Muscle layer of duodenum (tissue), 2 donors: ENCODE measurements at regions not wholly inside any gene's neighbourhood (a gene's known extent, or its start where the extent isn't known, plus 50 kb on each side); places are given as distances from the start of the nearest gene placed in this dataset.

Experiments
- H3K27ac ChIP-seq: one replicate; pipeline ENCODE4 v1.7.0; 2013; ENCODE audit warnings: mild to moderate bottlenecking, low read length
- H3K27me3 ChIP-seq: one replicate; pipeline ENCODE4 v1.7.0; 2013; ENCODE audit warnings: low read depth, mild to moderate bottlenecking, control low read depth, low read length
- H3K36me3 ChIP-seq, 2 donors: one replicate each; pipeline ENCODE4 v1.7.0; 2013; ENCODE audit warnings: low read length in 2 of 2, control low read depth in 1 of 2, mild to moderate bottlenecking in 1 of 2; ENCODE audit not compliant: insufficient read depth in 2 of 2, control insufficient read depth in 1 of 2
- H3K4me1 ChIP-seq, 2 donors: one replicate each; pipeline ENCODE4 v1.7.0; 2013; ENCODE audit warnings: low read length in 2 of 2, mild to moderate bottlenecking in 2 of 2, control low read depth in 1 of 2, moderate library complexity in 1 of 2; ENCODE audit not compliant: insufficient read depth in 2 of 2, control insufficient read depth in 1 of 2
- H3K4me3 ChIP-seq, 2 donors: one replicate each; pipeline ENCODE4 v1.7.0; 2013; ENCODE audit warnings: low read length in 2 of 2, low read depth in 1 of 2, mild to moderate bottlenecking in 1 of 2
- H3K9me3 ChIP-seq, 2 donors: one replicate each; pipeline ENCODE4 v1.7.0; 2013; ENCODE audit warnings: low read length in 2 of 2, control low read depth in 1 of 2, mild to moderate bottlenecking in 1 of 2; ENCODE audit not compliant: control insufficient read depth in 1 of 2
- donor health status: healthy.

DNA sequence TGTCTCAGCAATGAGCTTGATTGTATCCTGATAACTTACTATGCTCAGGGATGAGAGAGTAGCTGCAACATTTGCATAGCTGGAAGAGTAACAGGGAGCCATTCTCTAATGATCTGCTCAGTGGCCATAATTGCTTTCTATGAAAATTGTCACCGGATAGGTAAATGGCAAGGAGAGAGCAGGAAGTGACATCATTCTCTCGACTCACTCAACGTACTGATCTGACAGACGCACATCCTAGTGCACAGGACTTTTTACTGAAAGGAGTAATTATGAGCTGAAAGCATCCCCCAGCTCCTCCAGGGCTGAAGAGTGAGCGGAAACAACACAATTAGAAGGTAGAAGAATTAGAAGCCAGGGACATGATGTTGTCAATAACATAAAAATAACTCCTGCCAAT lies 71.8 kb downstream of the IRX5 start:
- Histone ChIP-seq H3K27ac (no peak overlapping the region), H3K4me3 (no peak overlapping the region), H3K4me1 (no peaks in the 10 kb centered on the region), H3K9me3 (no peaks in the 10 kb centered on the region), H3K36me3 (no peaks in the 10 kb centered on the region), H3K27me3 (peaks cover 4% of the 10 kb centered on the region)

DNA sequence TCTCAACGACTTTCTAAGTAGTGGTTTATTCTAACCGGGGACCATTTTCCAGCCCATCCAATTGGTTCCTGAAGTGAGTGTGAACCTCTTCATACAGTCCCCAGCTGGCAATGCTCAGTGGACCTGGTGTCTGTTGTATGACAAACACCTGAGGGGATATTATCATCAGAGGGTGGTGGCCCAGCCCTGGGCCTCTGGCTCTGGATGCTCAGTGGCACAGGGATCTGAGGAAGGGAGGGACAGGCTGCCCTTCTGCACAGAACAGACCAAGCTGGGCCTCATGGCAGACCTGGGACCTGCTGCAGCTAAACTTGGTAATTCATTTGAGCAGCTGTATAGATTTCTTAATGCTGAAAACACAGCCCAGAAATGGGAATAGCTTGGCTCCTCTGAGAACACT lies 72.6 kb downstream of the IRX5 start:
- no peaks in the 10 kb centered on the region for H3K36me3 ChIP-seq
- H3K27me3 ChIP-seq: no peaks in the 10 kb centered on the region
- no peak overlapping the region for H3K4me3 ChIP-seq
- H3K9me3 ChIP-seq: no peaks in the 10 kb centered on the region
- H3K4me1 ChIP-seq: no peaks in the 10 kb centered on the region
- H3K27ac ChIP-seq: no peak overlapping the region

GRCh38 chr16:55003916-55004315 lies 73.3 kb downstream of the IRX5 start:
- Histone ChIP-seq H3K27me3 (no peaks in the 10 kb centered on the region), H3K36me3 (no peaks in the 10 kb centered on the region), H3K27ac (no peak overlapping the region), H3K4me1 (no peaks in the 10 kb centered on the region), H3K9me3 (no peaks in the 10 kb centered on the region), H3K4me3 (no peak overlapping the region)

DNA sequence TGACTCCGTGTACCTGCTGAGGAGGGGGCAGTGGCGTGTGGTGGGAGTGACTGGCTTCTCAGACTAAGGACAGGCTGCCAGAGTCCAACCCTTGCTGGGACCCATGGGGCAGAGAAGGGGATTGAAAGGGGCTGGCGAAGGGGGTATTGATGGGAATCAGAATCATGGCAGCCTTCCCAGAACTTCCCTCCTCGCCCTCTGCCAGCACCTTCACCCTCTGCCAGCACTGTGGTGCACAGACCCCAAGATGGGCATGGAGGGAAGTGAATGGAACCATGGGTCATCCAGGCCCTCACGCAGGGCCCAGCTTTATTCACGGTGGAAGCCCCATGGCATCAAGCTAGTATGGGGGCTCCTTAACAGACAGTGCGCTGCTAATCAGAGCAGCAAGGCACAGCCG lies 76.8 kb downstream of the IRX5 start:
- no peaks in the 10 kb centered on the region for H3K9me3 ChIP-seq

DNA sequence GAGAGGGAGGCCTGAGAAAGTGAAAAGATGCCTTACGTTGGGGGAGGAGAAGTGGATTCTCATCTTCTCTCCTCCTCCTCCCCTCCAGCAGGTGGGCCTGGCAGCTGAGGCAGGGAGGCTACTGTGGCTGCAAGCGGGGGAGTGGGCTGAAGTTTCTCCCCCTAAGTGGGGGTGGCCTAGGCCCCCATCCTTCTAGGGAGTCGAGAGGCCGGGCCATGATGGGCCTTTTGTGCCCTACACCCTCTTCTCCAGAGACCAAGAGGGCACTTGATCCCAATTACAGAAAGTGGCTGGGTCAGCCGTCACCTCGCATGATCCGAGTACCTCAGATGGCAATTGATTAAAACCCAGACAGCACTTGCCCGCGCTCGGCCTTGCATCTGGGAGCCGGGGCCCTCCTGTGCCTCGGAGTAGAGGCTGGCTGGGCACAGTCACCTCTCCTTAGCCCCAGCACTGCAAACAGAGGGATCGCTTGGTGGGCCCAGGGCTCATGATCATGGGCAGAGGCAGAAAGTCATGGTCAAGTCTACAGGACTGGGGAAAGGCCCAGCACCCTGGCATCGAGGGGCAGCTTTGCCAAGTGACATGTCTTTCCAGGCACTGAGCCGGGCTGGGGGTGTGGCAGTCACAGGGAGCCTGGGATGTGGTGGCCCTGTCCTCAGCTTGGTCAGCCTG lies 78.3 kb downstream of the IRX5 start:
- no peaks in the 10 kb centered on the region for H3K9me3 ChIP-seq

More for the DNA sequence above, 76.8 kb downstream of the IRX5 start:
- Histone ChIP-seq H3K4me1 (no peaks in the 10 kb centered on the region), H3K27me3 (no peaks in the 10 kb centered on the region), H3K36me3 (no peaks in the 10 kb centered on the region), H3K27ac (no peak overlapping the region), H3K4me3 (no peak overlapping the region)

DNA sequence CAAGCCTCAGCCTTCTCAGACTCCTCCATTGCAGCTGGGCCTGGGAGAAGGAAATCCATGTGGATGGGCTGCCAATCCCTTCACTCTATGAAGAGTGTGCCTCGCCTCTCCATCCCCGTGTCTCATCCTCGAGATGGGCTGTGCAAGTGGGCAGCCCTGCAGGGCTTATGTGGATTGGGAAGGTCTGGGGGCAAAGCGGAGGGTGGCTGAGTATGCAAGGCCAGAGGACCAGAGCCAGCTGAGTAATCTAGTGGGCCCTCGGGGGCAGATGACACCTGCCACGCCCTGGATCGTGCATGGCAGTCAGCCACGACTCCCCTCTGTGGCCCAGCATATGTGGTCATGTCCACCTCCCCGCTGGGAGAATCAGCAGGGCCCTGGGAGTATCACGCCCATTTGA lies 78.9 kb downstream of the IRX5 start:
- H3K9me3 ChIP-seq: no peaks in the 10 kb centered on the region
- no peak overlapping the region for H3K4me3 ChIP-seq
- H3K27me3 ChIP-seq: no peaks in the 10 kb centered on the region
- H3K36me3 ChIP-seq: no peaks in the 10 kb centered on the region
- H3K4me1 ChIP-seq: no peaks in the 10 kb centered on the region
- H3K27ac ChIP-seq: no peak overlapping the region

More for the DNA sequence above, 78.3 kb downstream of the IRX5 start:
- no peak overlapping the region for H3K27ac ChIP-seq
- no peak overlapping the region for H3K4me3 ChIP-seq
- no peaks in the 10 kb centered on the region for H3K4me1 ChIP-seq
- H3K36me3 ChIP-seq: no peaks in the 10 kb centered on the region
- H3K27me3 ChIP-seq: no peaks in the 10 kb centered on the region

- Histone ChIP-seq H3K4me1 (no peaks in the 10 kb centered on the region), H3K9me3 (no peaks in the 10 kb centered on the region), H3K27me3 (no peaks in the 10 kb centered on the region), H3K27ac (no peak overlapping the region), H3K4me3 (no peak overlapping the region), H3K36me3 (no peaks in the 10 kb centered on the region)
Observed at GRCh38 chr16:55010492-55011160, 80.0 kb downstream of the IRX5 start.

DNA sequence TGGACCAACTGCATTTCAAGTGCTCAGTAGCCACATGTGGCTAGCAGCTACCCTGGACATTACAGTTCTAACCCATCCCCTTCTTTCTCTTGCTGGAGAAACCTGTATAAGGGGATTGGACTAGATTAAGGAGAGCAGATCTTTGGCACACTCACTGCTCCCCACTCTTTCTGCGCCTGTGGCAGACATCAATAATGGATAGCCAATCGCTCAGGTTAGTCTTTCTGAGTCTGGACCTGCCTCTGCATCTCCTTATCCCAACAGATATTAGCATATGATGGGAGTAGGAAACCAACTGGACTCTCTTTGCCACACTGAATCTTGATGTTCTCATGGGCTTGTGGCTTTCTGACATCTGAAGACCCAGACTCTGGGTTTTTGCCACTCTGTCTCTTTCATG lies 81.7 kb downstream of the IRX5 start:
- Histone ChIP-seq H3K36me3 (no peaks in the 10 kb centered on the region), H3K4me3 (no peak overlapping the region), H3K27me3 (no peaks in the 10 kb centered on the region), H3K27ac (no peak overlapping the region), H3K9me3 (no peaks in the 10 kb centered on the region), H3K4me1 (no peaks in the 10 kb centered on the region)

GRCh38 chr16:55012793-55013192 lies 82.1 kb downstream of the IRX5 start:
- Histone ChIP-seq H3K9me3 (no peaks in the 10 kb centered on the region), H3K27ac (no peak overlapping the region), H3K36me3 (no peaks in the 10 kb centered on the region), H3K4me1 (no peaks in the 10 kb centered on the region), H3K27me3 (no peaks in the 10 kb centered on the region), H3K4me3 (no peak overlapping the region)

GRCh38 chr16:55014022-55014421 lies 83.4 kb downstream of the IRX5 start:
- no peaks in the 10 kb centered on the region for H3K36me3 ChIP-seq
- no peak overlapping the region for H3K4me3 ChIP-seq
- no peak overlapping the region for H3K27ac ChIP-seq
- no peaks in the 10 kb centered on the region for H3K4me1 ChIP-seq
- H3K9me3 ChIP-seq: no peaks in the 10 kb centered on the region
- H3K27me3 ChIP-seq: no peaks in the 10 kb centered on the region

- Histone ChIP-seq H3K4me1 (no peaks in the 10 kb centered on the region), H3K4me3 (no peak overlapping the region), H3K27me3 (no peaks in the 10 kb centered on the region)
Observed at GRCh38 chr16:55015181-55015913, 84.7 kb downstream of the IRX5 start.

More at GRCh38 chr16:55015181-55015913, 84.7 kb downstream of the IRX5 start:
- no peaks in the 10 kb centered on the region for H3K9me3 ChIP-seq
- H3K36me3 ChIP-seq: no peaks in the 10 kb centered on the region
- H3K27ac ChIP-seq: no peak overlapping the region
